H7 (cell line): ENCODE measurements at regions not wholly inside any gene's neighbourhood (a gene's known extent, or its start where the extent isn't known, plus 50 kb on each side); places are given as distances from the start of the nearest gene placed in this dataset.

Experiments
- DNase-seq: peaks from one replicate; pipeline ENCODE4 v3.0.0; 2012
- H3K27me3 ChIP-seq: 2 replicates; pipeline ENCODE4 v1.6.0; 2011; ENCODE audit warnings: mild to moderate bottlenecking, low read length; ENCODE audit not compliant: control insufficient read depth, insufficient read depth
- H3K36me3 ChIP-seq: replicated peaks from 2 replicates; pipeline ENCODE4 v1.5.1; 2011; ENCODE audit warnings: low read length; ENCODE audit not compliant: control insufficient read depth, insufficient read depth
- H3K4me3 ChIP-seq: 2 replicates; pipeline ENCODE4 v1.5.1; 2011; ENCODE audit warnings: low read depth, mild to moderate bottlenecking, control low read depth, low read length, moderate library complexity; ENCODE audit not compliant: insufficient read depth

DNA sequence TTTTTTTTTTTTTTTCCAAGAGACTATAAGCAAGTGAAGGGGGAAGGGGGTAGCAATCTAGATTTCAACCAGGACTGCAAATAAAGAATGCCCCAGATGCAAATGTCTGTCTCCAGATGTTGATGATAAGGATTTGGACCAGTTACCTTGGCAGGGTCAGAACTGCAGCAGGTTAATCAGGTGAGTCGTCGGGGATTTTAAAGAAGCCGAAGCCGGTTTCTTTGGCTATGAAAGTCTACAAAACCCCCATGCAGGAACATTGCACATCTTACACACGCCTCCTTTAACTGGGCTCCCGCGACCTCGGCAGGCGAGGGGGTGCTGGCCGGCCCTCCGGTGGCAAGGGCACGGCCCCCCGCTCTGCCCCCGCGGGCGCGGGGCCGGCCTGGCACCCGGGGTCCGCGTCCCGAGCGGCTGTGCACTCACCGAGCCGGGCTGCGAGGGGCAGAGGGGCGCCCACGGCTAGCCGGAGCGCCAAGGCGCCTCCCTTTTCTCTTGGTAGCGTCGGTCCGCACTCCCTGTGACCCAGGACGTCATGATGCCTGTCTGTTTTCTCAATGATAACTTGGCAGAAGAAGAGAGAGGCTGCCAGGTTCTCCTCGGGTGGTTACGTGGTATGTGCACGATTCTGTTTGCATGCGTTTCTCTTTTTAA lies 366.3 kb upstream of the ESRRG start:
- Histone ChIP-seq H3K4me3 (peak overlapping the region; percentile 44), H3K27me3 (peaks cover 39% of the 10 kb centered on the region), H3K36me3 (no peaks in the 10 kb centered on the region)
- peak; percentile 52 for DNase-seq

- peaks cover 39% of the 10 kb centered on the region for H3K27me3 ChIP-seq
- no peaks in the 10 kb centered on the region for H3K36me3 ChIP-seq
- DNase-seq: peak; percentile 34
- peak overlapping the region; percentile 44 for H3K4me3 ChIP-seq
Measured at GRCh38 chr1:217088521-217089284, 365.5 kb upstream of the ESRRG start.

DNA sequence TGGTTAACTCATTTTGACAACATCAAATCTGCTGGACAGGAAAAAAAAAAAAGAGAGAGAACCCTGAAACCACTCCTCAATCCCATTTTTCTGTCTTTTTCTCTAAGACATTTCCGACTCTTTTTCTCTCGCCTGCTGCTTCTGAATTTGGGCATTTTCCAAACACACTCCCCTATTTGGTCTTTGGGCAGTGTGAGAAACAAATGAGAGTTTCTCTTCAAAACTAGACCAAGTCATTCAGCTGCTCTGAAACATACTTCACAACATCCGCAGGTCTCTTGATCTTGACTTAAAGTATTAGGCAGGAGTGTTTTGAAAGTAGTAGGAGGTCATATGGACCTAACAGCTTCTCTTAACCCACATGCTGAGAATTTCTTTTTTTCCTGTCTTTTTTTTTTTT lies 364.8 kb upstream of the ESRRG start:
- peaks cover 39% of the 10 kb centered on the region for H3K27me3 ChIP-seq
- H3K36me3 ChIP-seq: no peaks in the 10 kb centered on the region
- no peak overlapping the region for H3K4me3 ChIP-seq
- no peak for DNase-seq

GRCh38 chr1:217079584-217079983 lies 356.4 kb upstream of the ESRRG start:
- Histone ChIP-seq H3K36me3 (no peaks in the 10 kb centered on the region), H3K4me3 (no peak overlapping the region), H3K27me3 (no peaks in the 10 kb centered on the region)
- no peak for DNase-seq

- Histone ChIP-seq H3K27me3 (no peaks in the 10 kb centered on the region), H3K36me3 (no peaks in the 10 kb centered on the region), H3K4me3 (no peak overlapping the region)
- no peak for DNase-seq
Measured at GRCh38 chr1:217078959-217079358, 355.7 kb upstream of the ESRRG start.

DNA sequence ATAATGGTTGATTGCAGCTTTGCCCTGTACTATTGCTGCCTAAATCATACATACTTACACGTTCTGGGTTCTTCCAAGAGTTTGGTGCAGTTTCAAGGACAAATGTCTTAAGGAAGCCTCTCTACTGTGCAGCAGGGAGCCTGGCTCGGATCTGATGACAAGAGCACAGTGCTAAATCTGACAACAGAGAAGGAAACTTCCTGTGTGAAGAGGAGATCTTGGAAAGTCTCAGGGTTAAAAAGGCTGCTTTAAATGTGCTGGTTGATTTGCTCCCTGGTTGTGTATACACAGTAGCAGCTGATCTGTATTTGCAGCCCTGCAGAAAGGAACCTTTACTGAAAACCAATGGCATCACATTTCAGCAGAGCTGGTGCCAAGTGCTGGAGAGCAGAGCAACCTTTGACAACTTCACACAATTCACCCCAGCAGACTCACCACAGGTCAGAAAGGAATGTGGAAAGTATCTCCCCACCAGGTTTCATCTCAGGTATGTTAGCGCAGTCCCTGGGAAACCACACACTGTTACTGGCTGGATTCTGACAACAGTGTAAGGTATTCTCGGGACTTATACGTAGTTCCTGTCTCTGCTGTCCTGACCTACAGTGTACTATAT lies 355.0 kb upstream of the ESRRG start:
- no peaks in the 10 kb centered on the region for H3K36me3 ChIP-seq
- no peak overlapping the region for H3K4me3 ChIP-seq
- no peaks in the 10 kb centered on the region for H3K27me3 ChIP-seq
- peak; percentile 8 for DNase-seq

DNA sequence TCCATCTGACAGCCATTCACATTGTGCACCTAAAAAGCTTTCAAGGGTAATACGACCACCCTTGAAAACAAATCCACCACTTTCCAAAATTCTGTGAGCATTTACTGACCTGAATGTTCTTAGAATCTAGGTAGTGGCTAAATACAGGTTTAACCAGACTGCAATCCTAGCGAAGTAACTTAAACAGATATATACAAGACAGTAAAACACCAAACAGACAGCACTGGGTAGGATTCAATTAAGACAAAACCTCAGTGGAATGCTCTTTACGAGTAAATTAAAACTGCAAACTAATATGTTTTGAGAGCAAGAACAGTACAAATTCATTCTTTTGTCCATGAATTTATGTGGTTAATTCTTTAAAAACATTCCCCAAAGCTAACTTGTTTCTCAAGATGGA lies 354.2 kb upstream of the ESRRG start:
- DNase-seq: no peak
- H3K4me3 ChIP-seq: no peak overlapping the region
- H3K27me3 ChIP-seq: no peaks in the 10 kb centered on the region
- H3K36me3 ChIP-seq: no peaks in the 10 kb centered on the region

DNA sequence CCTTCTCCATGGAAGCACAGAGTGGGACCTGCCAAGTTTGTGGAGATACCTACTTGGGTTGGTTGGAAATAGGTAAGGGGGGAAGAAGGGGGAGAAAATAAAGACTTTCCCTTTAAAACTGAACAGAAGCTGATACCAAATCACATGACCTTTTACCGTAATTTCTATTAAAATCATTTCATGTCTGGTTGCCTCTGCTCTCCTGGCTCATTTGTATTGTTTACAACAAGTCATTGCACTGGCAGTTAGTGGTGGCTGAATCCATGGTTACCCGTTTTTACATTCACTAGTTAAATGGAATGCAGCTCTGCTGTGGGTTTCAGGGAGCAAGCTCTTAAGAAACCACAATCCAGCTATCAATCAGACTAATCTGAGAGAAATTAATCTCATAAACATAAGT lies 353.7 kb upstream of the ESRRG start:
- no peaks in the 10 kb centered on the region for H3K36me3 ChIP-seq
- DNase-seq: no peak
- no peaks in the 10 kb centered on the region for H3K27me3 ChIP-seq
- H3K4me3 ChIP-seq: no peak overlapping the region

DNA sequence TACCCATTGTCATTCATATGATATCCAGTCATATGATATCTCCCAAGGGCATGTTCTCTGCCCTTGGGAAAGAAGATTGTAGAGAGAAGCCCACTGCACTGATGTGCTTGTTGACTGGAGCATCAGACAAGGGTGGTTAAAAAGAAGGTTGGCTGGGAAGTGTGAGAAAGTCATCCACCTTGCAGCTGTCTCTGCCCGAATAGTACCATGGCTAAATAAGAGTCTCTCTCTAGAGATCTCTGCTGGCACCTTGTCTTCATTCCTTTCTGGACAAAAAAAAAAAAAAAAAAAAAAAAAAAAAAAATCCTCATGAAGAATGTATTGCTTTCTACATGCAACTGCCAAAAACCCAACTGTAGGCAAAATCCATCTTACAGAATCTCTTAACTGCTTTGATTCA lies 349.7 kb upstream of the ESRRG start:
- H3K4me3 ChIP-seq: no peak overlapping the region
- DNase-seq: no peak
- no peaks in the 10 kb centered on the region for H3K27me3 ChIP-seq
- no peaks in the 10 kb centered on the region for H3K36me3 ChIP-seq

- no peak for DNase-seq
- no peaks in the 10 kb centered on the region for H3K36me3 ChIP-seq
- no peaks in the 10 kb centered on the region for H3K27me3 ChIP-seq
- H3K4me3 ChIP-seq: no peak overlapping the region
Measured at GRCh38 chr1:217067642-217068041, 344.4 kb upstream of the ESRRG start.

DNA sequence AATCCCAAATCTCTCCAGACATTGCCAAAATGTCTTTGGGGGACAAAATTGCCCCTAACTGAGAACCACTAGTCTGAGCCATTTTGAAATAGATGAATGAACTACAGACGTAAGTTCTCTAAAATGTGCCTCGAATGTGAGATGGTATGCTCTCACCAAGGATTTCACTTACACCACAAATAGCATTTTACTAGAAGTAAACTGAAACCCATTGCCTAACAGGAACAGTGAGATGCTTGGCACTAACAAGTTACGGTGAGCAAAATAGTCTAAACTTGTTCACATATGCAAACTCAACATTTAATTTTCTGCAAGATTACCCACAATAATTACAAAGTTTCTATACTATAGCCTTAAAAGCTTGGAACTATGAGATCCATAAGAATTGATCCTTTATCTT lies 343.6 kb upstream of the ESRRG start:
- Histone ChIP-seq H3K4me3 (no peak overlapping the region), H3K36me3 (no peaks in the 10 kb centered on the region), H3K27me3 (no peaks in the 10 kb centered on the region)
- DNase-seq: no peak

GRCh38 chr1:217063172-217063908 lies 340.1 kb upstream of the ESRRG start:
- H3K4me3 ChIP-seq: no peak overlapping the region
- no peak for DNase-seq
- H3K27me3 ChIP-seq: no peaks in the 10 kb centered on the region
- no peaks in the 10 kb centered on the region for H3K36me3 ChIP-seq

DNA sequence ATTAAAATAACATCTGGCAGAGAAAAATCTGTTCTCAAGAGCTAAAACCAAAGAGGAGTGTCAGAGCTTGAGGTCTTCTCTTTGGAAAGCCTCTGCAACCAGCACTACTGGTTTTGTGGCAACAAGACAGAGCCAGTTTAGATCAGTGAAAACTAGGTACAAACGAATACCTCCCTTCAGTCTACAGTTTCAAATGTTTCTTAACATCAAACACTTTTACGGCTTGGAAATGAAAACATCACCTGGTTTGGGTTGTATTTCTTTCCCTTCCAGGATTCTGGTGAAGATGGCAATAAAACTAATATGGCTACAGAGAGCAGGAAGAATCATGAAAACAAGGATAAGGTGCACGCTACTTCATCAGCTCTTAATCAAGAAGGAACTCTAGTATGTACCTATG lies 339.4 kb upstream of the ESRRG start:
- no peaks in the 10 kb centered on the region for H3K27me3 ChIP-seq
- H3K4me3 ChIP-seq: no peak overlapping the region
- H3K36me3 ChIP-seq: no peaks in the 10 kb centered on the region
- no peak for DNase-seq

GRCh38 chr1:217059401-217059800 lies 336.2 kb upstream of the ESRRG start:
- Histone ChIP-seq H3K27me3 (no peaks in the 10 kb centered on the region), H3K4me3 (no peak overlapping the region), H3K36me3 (no peaks in the 10 kb centered on the region)
- DNase-seq: no peak

- Histone ChIP-seq H3K4me3 (no peak overlapping the region), H3K36me3 (no peaks in the 10 kb centered on the region), H3K27me3 (no peaks in the 10 kb centered on the region)
- DNase-seq: no peak
Measured at GRCh38 chr1:217053676-217054075, 330.4 kb upstream of the ESRRG start.
